Femur (tissue), 1 donor: ENCODE measurements at regions not wholly inside any gene's neighbourhood (a gene's known extent, or its start where the extent isn't known, plus 50 kb on each side); places are given as distances from the start of the nearest gene placed in this dataset.
"Not testable (repeated sequence)": the region's sequence is repeated elsewhere in the genome, so short reads cannot be mapped to it uniquely, and the experiment has no call there.

Experiments
- DNase-seq: peaks from one replicate; pipeline ENCODE4 v3.0.0-alpha.2; 2017

GRCh38 chr16:29094729-29095624, 110.1 kb downstream of the LAT start:
- DNase-seq = not testable (repeated sequence)

- not testable (repeated sequence) for DNase-seq
Observed at GRCh38 chr16:29094325-29094724, 109.5 kb downstream of the LAT start.

DNA sequence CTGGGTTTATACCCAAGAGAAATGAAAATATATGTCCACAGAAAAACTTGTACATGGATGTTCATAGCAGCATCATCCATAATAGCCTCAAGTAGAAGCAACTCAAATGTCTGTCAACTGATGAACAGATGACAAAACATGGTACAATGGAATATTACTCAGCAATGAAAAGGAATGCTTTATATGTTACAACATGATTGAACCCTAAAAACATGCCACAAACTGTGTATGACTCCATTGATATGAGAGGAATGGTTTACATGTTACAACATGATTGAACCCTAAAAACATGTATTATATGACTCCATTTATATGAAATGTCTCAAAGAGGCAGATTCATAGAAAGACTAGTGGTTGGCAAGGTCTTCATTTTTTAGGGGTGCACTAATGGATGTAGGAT, 104.8 kb downstream of the LAT start:
- not testable (repeated sequence) for DNase-seq

- DNase-seq = not testable (repeated sequence)
Observed at GRCh38 chr16:29087673-29088072, 102.8 kb downstream of the LAT start.

DNA sequence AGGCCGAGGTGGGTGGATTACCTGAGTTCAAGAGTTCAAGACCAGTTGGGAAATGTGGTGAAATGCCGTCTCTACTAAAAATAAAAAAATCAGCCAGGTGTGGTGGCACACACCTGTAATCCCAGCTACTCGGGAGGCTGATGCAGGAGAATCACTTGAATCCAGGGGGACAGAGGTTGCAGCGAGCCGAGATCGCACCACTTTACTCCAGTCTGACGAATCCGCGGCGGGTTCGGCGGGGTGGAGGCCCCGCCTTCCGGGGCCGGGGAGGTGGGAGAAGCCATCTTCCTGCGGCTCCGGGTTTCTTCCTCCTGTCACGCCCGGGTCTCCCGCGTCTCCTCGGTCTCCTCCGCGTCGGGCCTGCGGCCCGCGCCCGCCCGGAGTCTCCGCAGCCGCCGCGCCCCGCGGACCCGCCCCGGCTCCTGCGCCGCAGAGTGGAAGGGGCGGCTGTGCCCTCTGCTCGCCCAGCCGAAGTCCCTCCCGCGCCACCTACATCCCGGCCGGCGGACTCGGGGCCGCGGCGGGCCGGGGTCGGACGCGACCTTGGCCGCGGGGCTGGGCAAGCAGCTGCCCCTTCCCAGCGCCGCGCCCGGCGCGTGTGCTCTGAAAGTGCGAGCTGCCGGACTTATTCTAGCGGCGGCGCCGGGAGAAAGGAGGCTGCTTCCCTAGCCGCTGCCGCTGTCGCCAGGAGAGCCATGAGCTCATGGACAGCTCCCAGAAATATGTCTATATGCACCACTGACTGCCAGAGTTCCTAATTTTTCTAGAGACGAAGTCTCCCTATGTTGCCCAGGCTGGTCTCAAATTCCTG, 97.2 kb downstream of the LAT start:
- peak; percentile 28 for DNase-seq

- peak; percentile 65 for DNase-seq
Observed at GRCh38 chr16:29074554-29075402, 89.9 kb downstream of the LAT start.

- not testable (repeated sequence) for DNase-seq
Observed at GRCh38 chr16:29062235-29062634, 77.4 kb downstream of the LAT start.

DNA sequence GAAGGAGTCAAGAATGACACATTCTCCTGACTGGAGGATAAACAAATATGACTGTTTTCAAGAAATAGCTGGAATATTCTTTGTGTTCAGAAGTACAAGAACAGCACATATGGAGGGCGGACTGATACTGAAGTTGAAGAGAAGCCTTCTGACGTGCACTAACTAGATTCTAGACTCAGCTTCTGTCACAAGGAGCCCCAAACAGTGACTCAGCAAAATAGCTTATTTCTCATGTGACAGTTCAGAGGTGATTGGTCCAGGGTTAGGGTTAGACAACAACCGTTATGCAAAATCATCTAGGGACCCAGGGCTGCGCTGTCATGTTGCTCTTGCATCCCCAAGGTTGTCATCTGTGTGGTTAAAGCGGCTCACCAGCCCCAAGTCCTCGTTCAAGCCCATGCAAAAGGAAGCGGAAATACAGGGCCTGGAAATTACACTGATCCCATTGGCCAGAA, 76.6 kb downstream of the LAT start:
- DNase-seq = not testable (repeated sequence)

- not testable (repeated sequence) for DNase-seq
Observed at GRCh38 chr16:29060022-29060810, 75.4 kb downstream of the LAT start.

- not testable (repeated sequence) for DNase-seq
Observed at GRCh38 chr16:29059575-29059974, 74.7 kb downstream of the LAT start.
